HK-2 (cell line): ENCODE measurements at regions not wholly inside any gene's neighbourhood (a gene's known extent, or its start where the extent isn't known, plus 50 kb on each side); places are given as distances from the start of the nearest gene placed in this dataset.

ENCODE experiments used
- DNase-seq: peaks from one replicate; pipeline ENCODE4 v3.0.0-alpha.2; 2018; ENCODE audit not compliant: unreplicated experiment

GRCh38 chr20:56925082-56925830, 296.1 kb downstream of the TFAP2C start:
- no peak for DNase-seq

- DNase-seq: no peak
These were observed 296.7 kb downstream of the TFAP2C start for GRCh38 chr20:56925831-56926170.

- no peak for DNase-seq
These were observed 297.4 kb downstream of the TFAP2C start for GRCh38 chr20:56926501-56926900.

GRCh38 chr20:56927127-56927526, 298.0 kb downstream of the TFAP2C start:
- DNase-seq: no peak

GRCh38 chr20:56928007-56928406, 298.9 kb downstream of the TFAP2C start:
- DNase-seq: no peak

- no peak for DNase-seq
These were observed 300.5 kb downstream of the TFAP2C start for GRCh38 chr20:56929606-56930005.

- DNase-seq: no peak
These were observed 301.8 kb downstream of the TFAP2C start for GRCh38 chr20:56930876-56931275.

- DNase-seq: no peak
These were observed 303.6 kb downstream of the TFAP2C start for GRCh38 chr20:56932575-56933330.

GRCh38 chr20:56933331-56933698, 304.2 kb downstream of the TFAP2C start:
- DNase-seq: no peak

- DNase-seq: no peak
These were observed 305.8 kb downstream of the TFAP2C start for GRCh38 chr20:56934888-56935287.

- DNase-seq: no peak
These were observed 311.4 kb downstream of the TFAP2C start for GRCh38 chr20:56940466-56940865.

- no peak for DNase-seq
These were observed 312.1 kb downstream of the TFAP2C start for GRCh38 chr20:56941101-56941686.

GRCh38 chr20:56943946-56944945, 315.1 kb downstream of the TFAP2C start:
- no peak for DNase-seq

- no peak for DNase-seq
These were observed 316.0 kb downstream of the TFAP2C start for GRCh38 chr20:56945057-56945456.

GRCh38 chr20:56945901-56946300, 316.8 kb downstream of the TFAP2C start:
- DNase-seq: no peak

GRCh38 chr20:56949318-56949717, 317.1 kb downstream of the BMP7 start:
- DNase-seq: no peak

GRCh38 chr20:56952258-56953047, 314.0 kb downstream of the BMP7 start:
- DNase-seq: no peak

- DNase-seq: no peak
These were observed 313.3 kb downstream of the BMP7 start for GRCh38 chr20:56953048-56953586.

GRCh38 chr20:56954797-56955196, 311.6 kb downstream of the BMP7 start:
- DNase-seq: no peak

GRCh38 chr20:56955680-56956079, 310.8 kb downstream of the BMP7 start:
- DNase-seq: no peak

GRCh38 chr20:56956534-56956933, 309.9 kb downstream of the BMP7 start:
- DNase-seq: no peak
